K562 (cell line): ENCODE measurements at regions not wholly inside any gene's neighbourhood (a gene's known extent, or its start where the extent isn't known, plus 50 kb on each side); places are given as distances from the start of the nearest gene placed in this dataset.

Source experiments
- ATAC-seq: fragments of 200-7000 bp; cut with Tn5 transposase; 3 replicates; pipeline ENCODE4 v1.9.1; 2020; ENCODE audit warnings: moderate library complexity
- BruUV-seq: library from RNA; stranded (reverse); fragments of 400-500 nt; replicated peaks from 2 replicates; lab custom pipeline; 2021; lab: Mats Ljungman, UMichigan
- CTCF ChIA-PET: fragments of 300-600 bp; formaldehyde crosslinking; extraction: SDS; loops from one replicate; lab custom pipeline; 2021; ENCODE audit warnings: low intra/inter-chr PET ratio; lab: Yijun Ruan, JAX
- POLR2A ChIA-PET: fragments of 300-600, 350-650 bp; sonication (Branson Sonifier 250); formaldehyde crosslinking; extraction: SDS; loops from one replicate; lab custom pipeline; 2021; ENCODE audit warnings: antibody characterized with exemption, inconsistent platforms; lab: Yijun Ruan, JAX
- DNase-seq, 4 experiments: peaks; one replicate each; pipeline versions ENCODE4 v3.0.0 to v3.0.0-alpha.2; 2011 to 2018; ENCODE audit warnings: low spot score in 3 of 4, mixed read lengths in 3 of 4; ENCODE audit errors: extremely low read depth in 1 of 4
- FAIRE-seq: peaks from 2 replicates; lab custom pipeline; 2011; peaks lifted over from hg19 to GRCh38; lab: Jason Lieb, UNC
- H2AFZ ChIP-seq: 2 replicates; pipeline ENCODE4 v1.6.0; 2011; ENCODE audit warnings: low read depth, low read length, control low read depth, inconsistent platforms
- H3K27ac ChIP-seq: fragments of 200-600 bp; 3 replicates; pipeline ENCODE4 v1.8.0; 2011; ENCODE audit warnings: low read depth, mild to moderate bottlenecking, control low read depth, inconsistent platforms, low read length, moderate library complexity, mixed read lengths; ENCODE audit errors: extremely low read depth
- H3K27me3 ChIP-seq, 2 experiments: fragments of 300-600 bp in 1 of 2; 2 replicates in 1 of 2; 3 replicates in 1 of 2; pipeline versions ENCODE4 v1.6.0 to v1.8.0; 2011; ENCODE audit warnings: inconsistent platforms in 2 of 2, low read length in 2 of 2, mild to moderate bottlenecking in 1 of 2, mixed read lengths in 1 of 2, moderate library complexity in 1 of 2; ENCODE audit not compliant: control insufficient read depth in 2 of 2, insufficient read depth in 2 of 2
- H3K36me3 ChIP-seq: fragments of 300-600 bp; 3 replicates; pipeline ENCODE4 v1.8.0; 2011; ENCODE audit warnings: mild to moderate bottlenecking, low read length, inconsistent platforms; ENCODE audit not compliant: control insufficient read depth, insufficient read depth
- H3K4me1 ChIP-seq, 2 experiments: fragments of 200-600 bp in 1 of 2; replicated peaks in 1 of 2; 2 replicates in 1 of 2; 3 replicates in 1 of 2; pipeline versions ENCODE4 v1.5.1 to v1.8.0; 2011; ENCODE audit warnings: inconsistent platforms in 2 of 2, low read length in 2 of 2, mild to moderate bottlenecking in 1 of 2, mixed read lengths in 1 of 2, moderate library complexity in 1 of 2; ENCODE audit not compliant: control insufficient read depth in 2 of 2, insufficient read depth in 2 of 2
- H3K4me2 ChIP-seq: 2 replicates; pipeline ENCODE4 v1.6.1; 2011; ENCODE audit warnings: low read length, control low read depth, inconsistent platforms, mixed read lengths; ENCODE audit not compliant: insufficient read depth
- H3K4me3 ChIP-seq: fragments of 200-600 bp; sonication (generic), shearing (Covaris generic); 2 replicates; pipeline ENCODE4 v1.5.1; 2016; ENCODE audit warnings: control low read depth, inconsistent platforms
- H3K79me2 ChIP-seq: fragments of 200-600 bp; 3 replicates; pipeline ENCODE4 v1.8.0; 2011; ENCODE audit warnings: low read length, inconsistent platforms; ENCODE audit not compliant: control insufficient read depth, insufficient read depth
- H3K9ac ChIP-seq, 2 experiments: 2 replicates each; pipeline versions ENCODE4 v1.6.0 to v1.6.1; 2011; ENCODE audit warnings: low read depth in 2 of 2, low read length in 2 of 2, control low read depth in 1 of 2, inconsistent platforms in 1 of 2, mild to moderate bottlenecking in 1 of 2, mixed read lengths in 1 of 2; ENCODE audit not compliant: insufficient read depth in 1 of 2
- H3K9me1 ChIP-seq: one replicate; pipeline ENCODE4 v1.6.0; 2011; ENCODE audit warnings: inconsistent platforms, mild to moderate bottlenecking, low read length, moderate library complexity; ENCODE audit not compliant: control insufficient read depth, insufficient read depth
- H3K9me3 ChIP-seq: replicated peaks from 2 replicates; pipeline ENCODE4 v1.5.1; 2011; ENCODE audit warnings: low read depth, low read length, inconsistent platforms; ENCODE audit not compliant: control insufficient read depth, insufficient read depth
- H4K20me1 ChIP-seq: replicated peaks from 2 replicates; pipeline ENCODE4 v1.6.1; 2011; ENCODE audit warnings: low read length, inconsistent platforms, mixed read lengths; ENCODE audit not compliant: control insufficient read depth, insufficient read depth
- DMBX1 ChIP-seq: fragments of 250-450 bp; sonication (Bioruptor Pico); IDR thresholded peaks from 2 replicates; pipeline ENCODE4 v1.8.0; 2022; ENCODE audit warnings: inconsistent platforms, mild to moderate bottlenecking, moderate library complexity, borderline replicate concordance
- MEF2D ChIP-seq: conservative IDR thresholded peaks from 2 replicates; pipeline ENCODE4 v1.6.1; 2016; ENCODE audit warnings: low read depth, missing genetic modification characterization, missing compliant biosample characterization
- NEUROD1 ChIP-seq: fragments of 150-350 bp; IDR thresholded peaks from 2 replicates; pipeline ENCODE4 v1.6.1; 2014; ENCODE audit warnings: borderline replicate concordance, low read length, low read depth; ENCODE audit not compliant: partially characterized antibody
- RBM22 ChIP-seq: fragments of 200-400 bp; formaldehyde crosslinking; IDR thresholded peaks from 2 replicates; pipeline ENCODE4 v1.6.1; 2018; ENCODE audit warnings: low read length, low read depth; ENCODE audit not compliant: poor library complexity, severe bottlenecking
- ZNF583 ChIP-seq: fragments of 250-450 bp; sonication (Bioruptor Pico); IDR thresholded peaks from 2 replicates; pipeline ENCODE4 v1.4.0; 2020
- ZNF707 ChIP-seq: fragments of 250-450 bp; sonication (Bioruptor Pico); conservative IDR thresholded peaks from 2 replicates; pipeline ENCODE4 v1.8.0; 2022; ENCODE audit warnings: inconsistent platforms, mild to moderate bottlenecking, moderate library complexity
- ZNF764 ChIP-seq: fragments of 250-450 bp; sonication (Bioruptor Pico); IDR thresholded peaks from 2 replicates; pipeline ENCODE4 v1.4.0; 2020; ENCODE audit warnings: low read depth, mild to moderate bottlenecking, moderate library complexity
- WGBS: fragments of 100-300 bp; shearing (Covaris generic); methylation state at CpG from one replicate; pipeline ENCODE4 v1.1.6; 2016; ENCODE audit warnings: low coverage, mixed read lengths; ENCODE audit not compliant: insufficient coverage; ENCODE audit errors: missing lambda C conversion rate; 5-methylcytosine and 5-hydroxymethylcytosine counted together
- in situ Hi-C: fragments of 300-500 bp; cut with MboI; formaldehyde crosslinking; loops from 4 replicates; pipeline ENCODE4 v1.15.0; 2018; ENCODE audit warnings: inconsistent platforms, mixed read lengths
- intact Hi-C: fragments of 100-400 bp; cut with micrococcal nuclease; formaldehyde crosslinking; loops from 2 replicates; pipeline ENCODE4 v1.14.2; 2022
- TF ChIP-seq, protein P1 (sequence below): fragments of 450-650 bp; IDR thresholded peaks from 2 replicates; pipeline ENCODE4 v1.6.1; 2016; ENCODE audit warnings: antibody characterized with exemption
- TF ChIP-seq, protein P2 (sequence below): fragments of 250-450 bp; sonication (Bioruptor Pico); IDR thresholded peaks from 2 replicates; pipeline ENCODE4 v1.5.0; 2020; ENCODE audit warnings: mild to moderate bottlenecking, borderline replicate concordance

- H3K9ac ChIP-seq, result no peak overlapping the region
- H3K79me2 ChIP-seq, result no peaks in the 10 kb centered on the region
- H3K27me3 ChIP-seq, result no peaks in the 10 kb centered on the region
- FAIRE-seq (no peak), ATAC-seq (no peak), DNase-seq (no peak)
- intact Hi-C loops (no loop called here), in situ Hi-C loops (no loop called here)
- no peaks in the 10 kb centered on the region for H3K36me3 ChIP-seq
- TF ChIP-seq, protein P1, sequence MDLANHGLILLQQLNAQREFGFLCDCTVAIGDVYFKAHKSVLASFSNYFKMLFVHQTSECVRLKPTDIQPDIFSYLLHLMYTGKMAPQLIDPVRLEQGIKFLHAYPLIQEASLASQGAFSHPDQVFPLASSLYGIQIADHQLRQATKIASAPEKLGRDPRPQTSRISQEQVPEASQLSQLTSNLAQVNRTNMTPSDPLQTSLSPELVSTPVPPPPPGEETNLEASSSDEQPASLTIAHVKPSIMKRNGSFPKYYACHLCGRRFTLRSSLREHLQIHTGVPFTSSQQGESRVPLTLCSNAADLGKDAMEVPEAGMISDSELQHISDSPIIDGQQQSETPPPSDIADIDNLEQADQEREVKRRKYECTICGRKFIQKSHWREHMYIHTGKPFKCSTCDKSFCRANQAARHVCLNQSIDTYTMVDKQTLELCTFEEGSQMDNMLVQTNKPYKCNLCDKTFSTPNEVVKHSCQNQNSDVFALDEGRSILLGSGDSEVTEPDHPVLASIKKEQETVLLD, result no peak
- no peak for TF ChIP-seq ZNF764 (CRISPR knock-in tag)
- no peak for TF ChIP-seq RBM22
- TF ChIP-seq MEF2D (tag), result no peak
- no peak for TF ChIP-seq NEUROD1
- no peak for TF ChIP-seq ZNF707 (CRISPR knock-in tag)
- TF ChIP-seq DMBX1 (CRISPR knock-in tag), result no peak
- no peak for TF ChIP-seq ZNF583 (CRISPR knock-in tag)
- TF ChIP-seq, protein P2, sequence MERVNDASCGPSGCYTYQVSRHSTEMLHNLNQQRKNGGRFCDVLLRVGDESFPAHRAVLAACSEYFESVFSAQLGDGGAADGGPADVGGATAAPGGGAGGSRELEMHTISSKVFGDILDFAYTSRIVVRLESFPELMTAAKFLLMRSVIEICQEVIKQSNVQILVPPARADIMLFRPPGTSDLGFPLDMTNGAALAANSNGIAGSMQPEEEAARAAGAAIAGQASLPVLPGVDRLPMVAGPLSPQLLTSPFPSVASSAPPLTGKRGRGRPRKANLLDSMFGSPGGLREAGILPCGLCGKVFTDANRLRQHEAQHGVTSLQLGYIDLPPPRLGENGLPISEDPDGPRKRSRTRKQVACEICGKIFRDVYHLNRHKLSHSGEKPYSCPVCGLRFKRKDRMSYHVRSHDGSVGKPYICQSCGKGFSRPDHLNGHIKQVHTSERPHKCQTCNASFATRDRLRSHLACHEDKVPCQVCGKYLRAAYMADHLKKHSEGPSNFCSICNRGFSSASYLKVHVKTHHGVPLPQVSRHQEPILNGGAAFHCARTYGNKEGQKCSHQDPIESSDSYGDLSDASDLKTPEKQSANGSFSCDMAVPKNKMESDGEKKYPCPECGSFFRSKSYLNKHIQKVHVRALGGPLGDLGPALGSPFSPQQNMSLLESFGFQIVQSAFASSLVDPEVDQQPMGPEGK (CRISPR knock-in tag), result no peak
- no TSS peak for BruUV-seq
- H3K4me1 ChIP-seq, result no peaks in the 10 kb centered on the region
- ChIA-PET CTCF (no interaction called here), POLR2A (no interaction called here)
- no peaks in the 10 kb centered on the region for H3K9me1 ChIP-seq
- H3K4me3 ChIP-seq, result no peak overlapping the region
- H2AFZ ChIP-seq, result no peak overlapping the region
- H4K20me1 ChIP-seq, result no peaks in the 10 kb centered on the region
- 0% methylated on average over 1 of the region's 1 CpG for WGBS
- no peak overlapping the region for H3K4me2 ChIP-seq
- H3K9me3 ChIP-seq, result no peaks in the 10 kb centered on the region; the same call in 1 of the 2 replicates
- H3K27ac ChIP-seq, result no peak overlapping the region
Observed at GRCh38 chr1:199287647-199288046, 648.8 kb downstream of the PTPRC start.
